Muscle of leg (tissue), 3 donors: ENCODE measurements at regions not wholly inside any gene's neighbourhood (a gene's known extent, or its start where the extent isn't known, plus 50 kb on each side); places are given as distances from the start of the nearest gene placed in this dataset.

Experiments
- DNase-seq: peaks from one replicate; pipeline ENCODE4 v3.0.0; 2013
- H3K27ac ChIP-seq: one replicate; pipeline ENCODE4 v1.5.1; 2013; ENCODE audit warnings: mild to moderate bottlenecking, low read length, control low read depth
- H3K27me3 ChIP-seq: one replicate; pipeline ENCODE4 v1.6.1; 2013; ENCODE audit warnings: low read length; ENCODE audit not compliant: control insufficient read depth, insufficient read depth
- H3K36me3 ChIP-seq: one replicate; pipeline ENCODE4 v1.6.1; 2013; ENCODE audit warnings: low read length; ENCODE audit not compliant: control insufficient read depth, insufficient read depth
- H3K4me1 ChIP-seq: one replicate; pipeline ENCODE4 v1.6.1; 2013; ENCODE audit warnings: low read length; ENCODE audit not compliant: control insufficient read depth, insufficient read depth
- H3K4me3 ChIP-seq: one replicate; pipeline ENCODE4 v1.5.1; 2013; ENCODE audit warnings: low read length, control low read depth
- H3K9me3 ChIP-seq: replicated peaks from 2 replicates; pipeline ENCODE4 v1.6.1; 2013; ENCODE audit warnings: low read depth, low read length; ENCODE audit not compliant: control insufficient read depth
- WGBS: methylation state at CpG from one replicate; pipeline ENCODE4 v1.1.5; 2013; ENCODE audit warnings: missing lambda C conversion rate; ENCODE audit not compliant: insufficient coverage; 5-methylcytosine and 5-hydroxymethylcytosine counted together

GRCh38 chr11:26144291-26144690, 187.6 kb upstream of the ANO3 start:
- no peaks in the 10 kb centered on the region for H3K4me1 ChIP-seq
- no CpG with 5 or more reads among the region's 2 CpGs for WGBS
- DNase-seq = no peak
- H3K9me3 ChIP-seq = no peaks in the 10 kb centered on the region
- H3K36me3 ChIP-seq = no peaks in the 10 kb centered on the region
- no peak overlapping the region for H3K27ac ChIP-seq
- no peaks in the 10 kb centered on the region for H3K27me3 ChIP-seq
- no peak overlapping the region for H3K4me3 ChIP-seq

GRCh38 chr11:26144911-26145310, 187.0 kb upstream of the ANO3 start:
- DNase-seq = peak; percentile 51
- H3K4me1 ChIP-seq = no peaks in the 10 kb centered on the region
- H3K36me3 ChIP-seq = no peaks in the 10 kb centered on the region
- no peak overlapping the region for H3K4me3 ChIP-seq
- H3K9me3 ChIP-seq = no peaks in the 10 kb centered on the region
- no peak overlapping the region for H3K27ac ChIP-seq
- H3K27me3 ChIP-seq = no peaks in the 10 kb centered on the region

- H3K27ac ChIP-seq = no peak overlapping the region
- no peaks in the 10 kb centered on the region for H3K4me1 ChIP-seq
- no peaks in the 10 kb centered on the region for H3K9me3 ChIP-seq
- no peaks in the 10 kb centered on the region for H3K27me3 ChIP-seq
- DNase-seq = no peak
- no peaks in the 10 kb centered on the region for H3K36me3 ChIP-seq
- H3K4me3 ChIP-seq = no peak overlapping the region
- WGBS = 96% methylated on average over 21 of the region's 21 CpGs
Measured at GRCh38 chr11:26149585-26149984, 182.3 kb upstream of the ANO3 start.

GRCh38 chr11:26150031-26150430, 181.9 kb upstream of the ANO3 start:
- Histone ChIP-seq H3K27ac (no peak overlapping the region), H3K36me3 (no peaks in the 10 kb centered on the region), H3K9me3 (no peaks in the 10 kb centered on the region), H3K4me1 (no peaks in the 10 kb centered on the region), H3K27me3 (no peaks in the 10 kb centered on the region), H3K4me3 (no peak overlapping the region)
- 96% methylated on average over 4 of the region's 8 CpGs for WGBS
- no peak for DNase-seq

GRCh38 chr11:26158251-26158650, 173.7 kb upstream of the ANO3 start:
- no peak for DNase-seq
- WGBS = no CpG with 5 or more reads among the region's 3 CpGs
- H3K9me3 ChIP-seq = no peaks in the 10 kb centered on the region
- H3K27ac ChIP-seq = no peak overlapping the region
- no peak overlapping the region for H3K4me3 ChIP-seq
- H3K27me3 ChIP-seq = no peaks in the 10 kb centered on the region
- H3K36me3 ChIP-seq = no peaks in the 10 kb centered on the region
- no peaks in the 10 kb centered on the region for H3K4me1 ChIP-seq

GRCh38 chr11:26162291-26162690, 169.6 kb upstream of the ANO3 start:
- H3K27ac ChIP-seq = no peak overlapping the region
- peak; percentile 59 for DNase-seq
- no peaks in the 10 kb centered on the region for H3K27me3 ChIP-seq
- no peak overlapping the region for H3K4me3 ChIP-seq
- no peaks in the 10 kb centered on the region for H3K9me3 ChIP-seq
- no peaks in the 10 kb centered on the region for H3K36me3 ChIP-seq
- H3K4me1 ChIP-seq = no peaks in the 10 kb centered on the region
- no CpG with 5 or more reads among the region's 2 CpGs for WGBS

GRCh38 chr11:26186389-26186788, 145.5 kb upstream of the ANO3 start:
- H3K4me1 ChIP-seq = no peaks in the 10 kb centered on the region
- no peak overlapping the region for H3K4me3 ChIP-seq
- DNase-seq = no peak
- H3K9me3 ChIP-seq = no peaks in the 10 kb centered on the region
- no peaks in the 10 kb centered on the region for H3K27me3 ChIP-seq
- H3K27ac ChIP-seq = no peak overlapping the region
- no peaks in the 10 kb centered on the region for H3K36me3 ChIP-seq
- WGBS = no CpG with 5 or more reads among the region's 2 CpGs

GRCh38 chr11:26187639-26188038, 144.3 kb upstream of the ANO3 start:
- H3K36me3 ChIP-seq = no peaks in the 10 kb centered on the region
- no peaks in the 10 kb centered on the region for H3K9me3 ChIP-seq
- H3K27me3 ChIP-seq = no peaks in the 10 kb centered on the region
- H3K4me1 ChIP-seq = no peaks in the 10 kb centered on the region
- no peak overlapping the region for H3K27ac ChIP-seq
- WGBS = 100% methylated on average over 1 of the region's 2 CpGs
- no peak overlapping the region for H3K4me3 ChIP-seq
- no peak for DNase-seq

- Histone ChIP-seq H3K27me3 (no peaks in the 10 kb centered on the region), H3K27ac (no peak overlapping the region), H3K4me3 (no peak overlapping the region), H3K4me1 (no peaks in the 10 kb centered on the region), H3K36me3 (no peaks in the 10 kb centered on the region), H3K9me3 (no peaks in the 10 kb centered on the region)
- DNase-seq = peak; percentile 5
Measured at GRCh38 chr11:26188554-26188953, 143.4 kb upstream of the ANO3 start.

- H3K9me3 ChIP-seq = no peaks in the 10 kb centered on the region
- H3K27ac ChIP-seq = no peak overlapping the region
- H3K4me3 ChIP-seq = no peak overlapping the region
- 83% methylated on average over 2 of the region's 6 CpGs for WGBS
- no peaks in the 10 kb centered on the region for H3K4me1 ChIP-seq
- no peaks in the 10 kb centered on the region for H3K27me3 ChIP-seq
- H3K36me3 ChIP-seq = no peaks in the 10 kb centered on the region
- no peak for DNase-seq
Measured at GRCh38 chr11:26191193-26191592, 140.7 kb upstream of the ANO3 start.

- H3K36me3 ChIP-seq = no peaks in the 10 kb centered on the region
- H3K9me3 ChIP-seq = no peaks in the 10 kb centered on the region
- H3K4me3 ChIP-seq = no peak overlapping the region
- H3K27ac ChIP-seq = no peak overlapping the region
- no peaks in the 10 kb centered on the region for H3K27me3 ChIP-seq
- H3K4me1 ChIP-seq = no peaks in the 10 kb centered on the region
- peak; percentile 50 for DNase-seq
Measured at GRCh38 chr11:26193694-26194365, 138.1 kb upstream of the ANO3 start.
